IPS-NIHi11 (cell line): ENCODE measurements at regions not wholly inside any gene's neighbourhood (a gene's known extent, or its start where the extent isn't known, plus 50 kb on each side); places are given as distances from the start of the nearest gene placed in this dataset.
"Not testable (repeated sequence)": the region's sequence is repeated elsewhere in the genome, so short reads cannot be mapped to it uniquely, and the experiment has no call there.

Source experiments
- DNase-seq: peaks from one replicate; pipeline ENCODE4 v3.0.0; 2012; ENCODE audit warnings: mixed read lengths, low spot score

DNA sequence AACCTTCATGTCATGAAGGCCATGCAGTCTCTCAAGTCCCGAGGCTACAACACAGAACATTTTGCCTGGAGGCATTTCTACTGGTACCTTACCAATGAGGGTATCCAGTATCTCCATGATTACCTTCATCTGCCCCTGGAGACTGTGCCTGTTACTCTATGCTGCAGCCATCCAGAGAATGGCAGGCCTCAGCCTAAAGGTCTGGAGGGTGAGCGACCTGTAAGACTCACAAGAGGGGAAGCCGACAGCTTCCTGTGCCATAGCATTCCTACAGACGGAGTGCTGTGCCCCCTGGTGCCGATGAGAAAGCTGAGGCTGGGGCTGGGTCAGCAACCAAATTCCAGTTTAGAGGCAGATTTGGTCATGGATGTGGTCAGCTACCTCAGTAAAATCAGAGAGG is 51.3 kb upstream of the CADPS start:
- peak; percentile 46 for DNase-seq

DNA sequence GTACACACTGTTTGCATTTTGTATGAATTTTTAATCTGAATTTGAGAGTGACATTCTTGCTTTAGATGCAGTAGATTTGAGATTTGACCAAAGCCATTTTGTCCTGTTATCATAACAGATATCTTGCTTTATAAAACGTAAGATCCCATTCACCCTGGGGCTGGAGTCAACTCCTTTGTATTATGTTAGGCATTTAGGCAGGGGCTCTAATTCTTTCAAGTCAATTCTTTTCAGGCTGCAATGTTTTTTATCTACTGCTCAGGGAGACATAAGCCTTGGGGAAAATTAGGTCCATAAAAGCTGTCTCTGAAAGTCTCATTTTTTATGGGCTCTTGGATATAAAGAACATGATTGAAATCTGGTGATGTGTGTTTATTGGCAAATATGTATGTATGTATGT is 53.0 kb upstream of the CADPS start:
- no peak for DNase-seq

DNA sequence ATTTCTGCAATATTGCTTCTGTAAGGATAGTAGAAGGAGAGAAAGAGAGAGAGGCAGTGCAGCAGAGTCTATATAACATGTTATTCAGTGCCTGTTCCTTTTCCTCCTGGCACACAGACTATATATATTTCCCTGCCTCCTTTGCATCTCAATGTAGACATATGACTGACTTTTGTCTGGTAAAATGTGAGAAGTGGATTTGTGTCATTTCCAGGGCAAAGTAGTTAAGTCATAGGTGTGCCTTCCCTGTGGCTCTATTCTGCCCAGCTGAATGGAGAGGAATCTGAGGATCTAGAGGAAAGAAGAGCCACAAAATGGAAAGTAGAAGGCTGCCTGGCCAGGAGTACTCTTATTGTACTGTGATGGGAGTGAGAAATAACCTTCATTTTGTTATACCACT is 54.6 kb upstream of the CADPS start:
- no peak for DNase-seq

DNA sequence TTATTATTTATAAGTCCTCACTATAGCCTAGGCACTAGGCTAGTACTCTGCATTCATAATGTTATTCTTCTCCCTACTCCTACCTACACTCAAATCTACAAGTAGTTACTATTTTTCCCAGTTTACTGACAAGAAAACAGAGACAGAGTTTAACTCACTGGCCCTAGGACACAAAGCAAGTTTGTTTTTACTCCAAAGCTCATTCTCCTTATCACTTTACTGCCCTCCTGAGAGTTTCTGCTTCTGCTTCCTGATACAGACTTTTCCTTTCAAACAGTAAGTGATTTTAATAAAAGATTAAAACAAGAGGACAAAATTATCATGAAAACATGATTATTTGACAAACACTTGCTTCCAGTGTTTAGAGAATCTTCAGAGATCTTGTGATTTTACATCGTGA is 60.6 kb upstream of the CADPS start:
- no peak for DNase-seq

DNA sequence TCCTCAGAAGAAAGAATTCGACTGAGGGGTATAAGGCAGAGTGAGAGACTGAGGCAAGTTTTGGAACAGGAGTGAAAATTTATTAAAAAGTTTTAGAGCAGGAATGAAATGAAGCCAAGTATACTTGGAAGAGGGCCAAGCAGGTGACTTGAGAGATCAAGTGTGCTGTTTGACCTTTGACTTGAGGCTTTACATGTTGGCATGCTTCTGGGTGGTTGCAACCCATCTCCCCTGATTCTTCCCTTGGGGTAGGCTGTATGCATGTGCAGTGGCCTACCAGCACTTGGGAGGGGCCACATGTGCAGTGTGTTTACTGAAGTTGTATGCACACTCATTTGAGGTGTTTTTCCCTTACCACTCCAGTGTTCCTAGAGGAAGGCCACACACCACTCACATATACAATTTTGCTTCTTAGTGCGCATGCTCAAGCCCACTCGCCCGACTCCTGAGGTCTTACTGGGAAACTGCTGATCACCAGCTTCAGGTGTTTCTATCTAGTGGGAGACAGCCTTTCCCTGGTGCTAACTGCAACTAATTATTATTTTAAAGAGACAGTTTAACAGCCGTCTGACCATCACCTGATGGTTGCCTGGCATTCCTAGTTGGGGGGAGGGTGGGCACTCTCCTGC is 61.5 kb upstream of the CADPS start:
- DNase-seq, result no peak

DNA sequence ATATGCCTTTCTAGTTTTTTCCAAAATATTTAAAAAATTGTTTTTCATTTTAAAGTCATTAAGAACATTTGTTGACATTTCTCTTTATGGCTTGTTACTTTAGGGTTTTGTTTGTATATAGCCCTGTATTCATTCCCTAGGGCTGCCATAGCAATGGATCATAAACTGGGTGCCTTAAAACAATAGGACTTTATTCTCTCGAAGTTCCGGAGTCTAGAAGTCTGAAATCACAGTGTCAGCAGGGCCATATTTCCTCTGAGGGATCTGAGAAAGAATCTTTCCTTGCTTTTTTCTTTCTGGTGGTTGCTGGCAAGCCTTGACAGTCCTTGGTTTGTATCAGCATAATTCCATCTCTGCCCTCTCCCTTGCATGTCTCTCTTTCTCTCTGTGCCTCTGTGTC is 63.4 kb upstream of the CADPS start:
- DNase-seq, result no peak

DNA sequence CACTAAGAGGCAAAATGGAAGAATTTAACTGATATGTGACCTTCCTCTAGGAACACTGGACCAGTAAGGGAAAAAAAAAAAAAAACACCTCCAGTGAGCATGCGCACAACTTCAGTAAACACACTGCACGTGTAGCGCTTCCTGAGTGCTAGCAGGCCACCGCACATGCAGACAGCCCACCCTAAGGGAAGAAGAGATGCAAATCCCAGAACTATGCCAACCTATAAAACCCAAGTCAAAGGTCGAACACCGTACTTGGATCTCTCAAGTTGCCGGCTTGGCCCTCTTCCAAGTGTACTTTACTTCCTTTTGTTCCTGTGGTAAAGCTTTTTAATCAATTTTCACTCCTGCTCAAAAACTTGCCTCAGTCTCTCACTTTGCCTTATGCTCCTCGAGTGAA is 64.5 kb upstream of the CADPS start:
- DNase-seq, result no peak

DNA sequence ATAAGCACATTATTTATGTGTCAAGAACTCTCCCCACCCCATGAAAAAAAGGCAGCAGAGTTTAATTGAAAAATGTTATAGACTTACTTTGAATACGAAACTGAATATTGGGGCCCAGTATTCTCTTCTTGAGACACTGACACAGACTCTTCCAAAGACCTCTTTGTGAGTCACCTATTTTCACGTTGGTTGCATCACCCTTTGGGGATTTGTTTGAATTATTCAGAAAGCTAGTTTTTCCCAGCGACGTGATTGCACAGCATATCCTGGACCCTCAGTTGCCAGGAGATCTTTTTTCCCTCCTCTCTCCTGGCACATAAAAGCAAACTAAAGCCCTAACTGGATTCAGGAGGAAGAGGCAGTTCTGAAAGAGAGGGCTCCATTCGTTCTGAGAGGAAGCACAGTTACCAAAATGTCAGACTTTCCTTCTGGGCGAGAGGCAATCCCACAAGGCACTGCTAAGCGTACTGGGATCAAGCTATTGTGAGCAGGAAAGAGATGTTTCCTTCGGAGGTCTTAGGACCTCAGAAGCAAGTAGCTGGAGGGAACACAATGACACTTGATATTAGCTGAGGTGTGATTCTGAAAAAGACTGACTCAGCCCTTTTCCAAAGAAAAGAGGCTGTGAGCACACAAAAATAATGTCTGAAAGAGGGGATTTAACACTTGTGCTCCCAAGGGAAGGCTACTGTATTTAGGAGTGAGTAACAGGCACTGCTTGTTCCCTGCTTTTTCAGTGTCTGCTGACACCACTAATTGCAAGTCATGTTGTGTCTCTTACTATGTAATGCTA is 65.8 kb upstream of the CADPS start:
- no peak for DNase-seq

DNA sequence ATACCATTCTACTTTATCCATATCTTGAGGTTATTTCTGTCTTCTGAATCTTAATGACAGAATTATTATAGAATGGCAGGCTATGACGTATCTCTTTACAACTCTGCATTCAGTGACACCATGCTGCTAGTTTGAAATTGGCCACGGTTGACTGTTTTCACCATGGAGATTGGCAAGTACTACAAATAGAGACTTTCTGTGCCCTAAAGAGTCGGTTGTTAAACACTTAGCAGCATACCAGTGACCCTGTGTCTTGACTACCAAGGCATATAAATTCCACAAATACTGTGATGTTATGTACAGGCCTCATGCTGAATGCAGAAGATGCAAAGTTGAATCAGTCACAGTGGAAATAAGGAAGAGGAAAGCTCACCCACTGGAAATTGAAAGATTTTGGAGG is 67.0 kb upstream of the CADPS start:
- DNase-seq, result no peak

DNA sequence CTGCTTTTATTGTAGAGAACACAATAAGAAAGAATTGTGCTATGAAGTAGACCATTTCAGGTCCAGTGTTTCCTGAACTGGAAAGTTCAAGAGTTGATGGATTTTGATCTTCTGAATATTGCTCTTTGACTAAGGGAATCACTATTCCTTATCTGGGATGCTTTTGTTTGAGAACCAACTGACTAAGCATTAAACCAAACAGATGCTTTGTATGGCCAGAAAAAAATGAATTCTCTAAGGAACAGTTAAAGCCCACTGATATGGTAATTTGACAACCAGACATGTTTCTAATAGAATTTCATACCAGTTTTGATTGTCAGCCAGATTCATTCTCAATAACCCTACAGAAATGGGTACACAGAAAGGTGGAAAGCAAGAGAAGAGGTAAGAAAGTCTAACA is 67.5 kb upstream of the CADPS start:
- no peak for DNase-seq

DNA sequence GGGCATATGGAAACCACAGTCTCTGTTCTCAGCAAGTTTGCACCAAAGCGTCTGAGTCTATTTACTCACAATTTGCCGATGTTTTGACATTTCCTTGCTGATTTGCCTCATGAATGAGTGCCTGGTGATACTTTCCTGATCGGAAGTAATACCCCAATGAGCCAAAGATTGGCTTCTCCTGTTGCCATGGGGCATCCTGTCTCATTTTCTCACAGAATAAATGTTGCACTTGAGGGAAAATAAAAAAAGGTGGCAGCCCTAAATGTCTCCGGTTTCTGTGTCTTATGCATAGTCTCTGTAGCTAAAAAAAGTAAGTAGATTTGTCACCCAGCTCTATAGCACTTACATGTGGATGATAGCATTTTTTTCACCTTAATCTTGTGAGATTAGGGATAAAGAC is 73.7 kb upstream of the CADPS start:
- no peak for DNase-seq

DNA sequence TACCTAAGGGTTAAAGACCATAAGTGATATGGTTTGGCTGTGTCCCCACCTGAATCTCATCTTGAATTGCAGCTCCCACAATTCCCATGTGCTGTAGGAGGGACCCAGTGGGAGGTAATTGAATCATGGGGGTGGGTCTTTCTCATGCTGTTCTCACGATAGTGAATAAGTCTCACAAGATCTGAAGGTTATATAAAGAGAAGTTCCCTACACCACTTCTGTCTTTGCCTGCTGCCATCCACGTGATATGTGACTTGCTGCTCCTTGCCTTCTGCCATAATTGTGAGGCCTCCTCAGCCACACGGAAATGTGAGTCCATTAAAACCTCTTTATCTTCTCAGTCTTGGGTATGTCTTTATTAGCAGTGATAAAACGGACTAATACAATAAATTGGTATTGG is 75.0 kb upstream of the CADPS start:
- DNase-seq, result no peak

DNA sequence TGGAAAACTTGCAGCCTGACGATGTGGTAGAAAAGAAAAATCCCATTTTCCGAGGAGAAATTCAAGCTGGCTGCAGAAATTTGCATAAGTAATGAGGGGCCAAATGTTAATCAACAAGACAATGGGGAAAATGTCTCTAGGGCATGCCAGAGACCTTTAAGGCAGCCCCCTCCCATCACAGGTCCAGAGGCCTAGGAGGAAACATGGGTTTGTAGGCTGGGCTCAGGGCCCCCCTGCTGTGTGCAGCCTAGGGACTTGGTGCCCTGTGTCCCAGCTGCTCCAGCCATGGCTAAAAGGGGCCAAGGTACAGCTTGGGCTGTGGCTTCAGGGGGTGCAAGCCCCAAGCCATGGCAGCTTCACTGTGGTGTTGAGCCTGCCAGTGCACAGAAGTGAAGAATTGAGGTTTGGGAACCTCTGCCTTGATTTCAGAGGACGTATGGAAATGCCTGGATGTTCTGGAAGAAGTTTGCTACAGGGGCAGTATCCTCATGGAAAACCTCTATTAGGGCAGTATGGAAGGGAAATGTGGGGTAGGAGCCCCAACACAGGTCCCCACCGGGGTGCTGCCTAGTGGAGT is 75.9 kb upstream of the CADPS start:
- DNase-seq, result no peak

DNA sequence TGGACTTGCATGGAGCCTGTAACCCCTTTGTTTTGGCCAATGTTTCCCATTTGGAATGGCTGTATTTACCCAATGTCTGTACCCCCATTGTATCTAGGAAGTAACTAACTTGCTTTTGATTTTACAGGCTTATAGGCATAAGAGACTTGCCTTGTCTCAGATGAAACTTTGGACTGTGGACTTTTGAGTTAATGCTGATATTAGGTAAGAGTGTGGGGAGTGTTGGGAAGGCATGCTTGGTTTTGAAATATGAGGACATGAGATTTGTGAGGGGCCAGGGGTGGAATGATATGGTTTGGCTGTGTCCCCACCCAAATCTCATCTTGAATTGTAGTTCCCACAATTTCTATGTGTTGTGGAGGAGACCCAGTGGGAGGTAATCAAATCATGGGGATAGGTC is 76.7 kb upstream of the CADPS start:
- not testable (repeated sequence) for DNase-seq

DNA sequence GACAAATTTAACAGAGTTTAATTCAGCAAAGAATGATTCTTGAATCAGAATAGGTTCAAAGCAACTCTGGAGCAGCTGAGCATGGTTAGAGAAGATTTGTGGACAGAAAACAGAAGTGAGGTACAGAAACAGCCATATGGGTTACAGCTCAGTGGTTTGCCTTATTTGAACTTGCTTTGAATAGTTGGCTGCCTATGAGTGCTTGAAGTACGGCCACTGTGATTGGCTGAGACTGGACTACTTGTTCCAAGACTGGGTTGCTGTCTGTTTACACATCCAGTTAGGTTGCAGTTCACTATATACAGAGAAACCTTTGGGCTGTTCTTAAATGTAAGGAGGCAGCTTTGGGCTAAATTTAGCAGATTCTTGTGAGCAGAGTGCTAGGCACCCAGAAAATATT is 79.4 kb upstream of the CADPS start:
- no peak for DNase-seq

DNA sequence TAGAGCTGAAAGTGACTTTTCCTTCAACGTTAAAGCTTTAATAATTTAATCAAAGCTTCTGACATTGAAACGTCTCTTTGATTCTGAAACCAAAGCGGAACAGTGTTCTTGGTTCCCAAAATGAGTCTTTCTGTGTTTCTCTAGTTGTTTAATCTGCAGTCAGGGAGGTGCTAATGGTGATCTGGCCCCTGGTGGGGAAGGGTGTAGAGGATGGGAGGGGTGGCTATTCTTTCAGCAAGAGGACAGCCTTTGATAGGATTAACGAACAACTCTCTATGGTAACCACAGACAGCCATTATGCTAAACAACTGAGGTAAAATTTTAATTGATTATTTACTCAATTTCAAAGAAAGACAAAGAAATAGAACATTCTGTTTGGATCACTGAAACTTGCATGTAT is 79.9 kb upstream of the CADPS start:
- DNase-seq, result no peak

DNA sequence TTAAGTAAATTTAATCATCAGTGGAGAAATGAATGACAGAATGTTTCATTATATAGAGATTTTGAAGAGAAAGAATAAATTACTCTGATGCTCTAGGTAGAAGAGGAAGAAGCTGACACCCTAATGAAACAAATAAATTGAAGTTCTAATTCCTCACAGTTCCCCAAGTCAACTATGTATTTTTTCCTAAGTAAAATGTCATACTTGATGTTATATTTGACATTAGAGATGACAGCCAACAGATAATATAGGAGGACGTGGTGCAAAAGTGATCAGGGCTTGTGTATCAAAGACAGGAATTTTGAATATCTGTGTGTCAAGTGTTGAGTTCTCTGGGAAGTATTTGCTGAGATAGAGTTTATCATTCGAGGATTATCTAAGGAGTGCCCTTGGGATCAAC is 81.2 kb upstream of the CADPS start:
- DNase-seq, result no peak

DNA sequence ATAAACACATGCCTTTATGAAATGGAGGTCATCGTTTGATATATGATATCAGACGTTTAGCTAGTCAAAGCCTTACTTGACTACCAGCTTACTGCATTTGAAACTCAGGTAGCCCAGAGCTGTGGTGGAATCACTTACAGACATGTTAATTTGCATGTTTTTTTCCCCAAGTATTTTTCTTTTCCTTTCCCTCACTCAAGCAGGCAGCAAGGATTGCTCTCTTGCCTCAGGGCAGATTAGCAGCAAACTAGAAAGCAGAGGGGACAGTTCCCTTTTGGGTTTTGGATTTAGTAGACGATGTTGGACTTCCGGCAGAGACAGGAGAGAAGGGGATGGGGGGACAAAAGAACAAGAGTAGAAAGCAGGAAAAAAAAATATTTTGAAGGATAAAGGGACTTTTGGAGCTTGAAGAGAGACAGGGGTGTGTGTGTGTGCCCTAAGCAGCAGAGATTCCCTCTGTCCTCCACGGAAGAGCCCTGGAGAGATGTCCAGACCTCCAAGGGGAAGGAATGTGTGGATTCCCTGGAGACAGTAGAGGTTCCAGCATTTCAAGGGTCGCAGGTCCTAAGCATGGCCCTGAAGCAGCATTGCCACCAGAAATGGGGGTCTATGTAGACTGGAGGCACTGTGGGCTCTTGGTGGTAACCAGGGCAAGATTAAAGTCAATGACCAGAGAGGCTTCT is 86.8 kb upstream of the CADPS start:
- DNase-seq, result no peak

DNA sequence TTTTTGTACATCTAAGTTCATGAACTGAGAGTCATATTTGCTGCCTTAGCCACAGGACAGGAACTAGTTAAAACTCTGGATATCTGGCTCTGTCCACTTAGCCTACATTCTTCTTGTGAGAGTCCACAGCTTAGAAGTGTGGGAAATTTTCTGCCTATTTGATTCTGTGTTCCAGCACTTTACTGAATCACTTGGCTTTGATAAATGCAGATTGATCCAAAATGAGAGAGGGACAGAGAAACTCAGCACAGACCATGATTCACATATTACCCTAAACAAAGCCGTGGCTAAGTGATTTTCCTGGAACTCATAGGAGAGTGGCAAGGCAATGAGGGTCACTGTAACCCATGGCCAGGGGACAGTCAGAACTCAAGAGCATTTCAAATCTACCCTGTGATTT is 87.5 kb upstream of the CADPS start:
- no peak for DNase-seq

DNA sequence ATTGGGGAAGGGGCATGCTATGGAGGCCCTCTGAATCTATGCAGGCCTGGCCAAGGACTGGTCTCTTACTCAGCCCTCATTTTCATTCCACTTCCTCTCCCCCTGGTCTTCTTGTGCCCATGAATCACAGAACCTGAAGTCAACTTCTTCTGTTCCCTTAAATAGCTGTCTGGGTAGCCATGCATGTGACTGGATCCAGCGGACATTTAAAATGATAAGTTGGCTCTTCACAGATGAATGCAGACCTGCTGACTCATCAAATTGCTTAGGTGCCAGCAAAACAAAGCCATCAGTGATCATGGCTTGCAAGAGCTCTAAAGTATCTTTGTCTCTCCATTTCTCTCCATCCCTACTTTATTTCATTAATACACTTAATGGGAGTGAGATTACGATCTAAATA is 90.1 kb upstream of the CADPS start:
- no peak for DNase-seq

DNA sequence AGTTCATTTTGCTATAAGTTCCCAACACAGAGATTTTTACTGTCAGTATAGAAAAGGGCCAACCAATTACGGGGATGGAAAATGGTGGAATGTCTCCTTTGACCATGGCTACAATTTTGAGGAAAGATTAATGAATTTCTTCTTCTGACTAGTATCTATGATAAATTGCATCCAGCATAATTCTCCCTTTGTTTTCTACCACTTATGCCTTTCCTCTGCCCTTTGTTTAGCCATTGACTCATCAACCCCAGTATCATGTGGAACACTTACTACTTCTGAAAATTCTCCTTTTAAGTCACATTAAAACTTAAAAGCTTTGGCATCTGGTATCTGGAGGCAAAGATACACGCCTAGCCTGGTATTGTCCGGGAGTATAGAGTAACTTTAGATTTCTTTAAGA is 92.9 kb upstream of the CADPS start:
- DNase-seq, result no peak

DNA sequence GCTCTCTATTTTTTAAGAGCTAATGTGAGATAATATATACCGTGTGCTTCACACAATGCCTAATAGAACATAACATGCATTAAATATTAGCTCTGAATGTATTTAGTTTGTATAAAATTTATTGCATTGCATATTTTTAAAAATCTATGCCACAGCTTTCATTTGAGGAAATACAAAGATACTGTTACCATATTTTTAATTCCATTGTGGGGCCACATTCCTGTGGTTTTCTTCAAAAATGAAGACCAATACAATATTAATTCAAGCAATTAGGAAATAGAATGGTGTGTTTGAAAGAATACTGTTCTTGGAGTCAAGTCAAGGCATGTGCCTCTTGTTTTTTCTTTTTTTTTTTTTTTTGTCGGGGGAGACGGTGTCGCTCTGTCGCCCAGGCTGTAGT is 95.4 kb upstream of the CADPS start:
- DNase-seq, result no peak

DNA sequence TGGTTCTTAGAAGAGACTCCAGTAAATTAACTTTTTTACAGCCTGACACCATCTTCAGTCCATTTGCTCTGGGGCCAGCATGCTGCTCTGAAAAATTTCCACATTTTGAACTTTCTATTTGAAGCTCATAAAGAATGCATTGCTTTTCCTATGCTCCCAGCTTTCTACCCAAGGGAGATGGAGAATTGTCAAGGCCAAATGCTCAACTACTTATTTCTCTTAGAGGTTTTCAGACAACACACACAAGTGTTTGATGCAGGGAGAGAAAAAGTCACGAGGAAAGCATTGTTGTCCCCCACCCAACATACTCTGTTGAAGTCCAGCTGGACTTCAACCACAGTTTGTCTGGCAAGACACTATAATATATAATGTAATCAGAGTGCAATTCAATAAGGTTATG is 100.3 kb upstream of the CADPS start:
- DNase-seq, result no peak
